Pancreas (tissue), 10 donors: ENCODE measurements at regions not wholly inside any gene's neighbourhood (a gene's known extent, or its start where the extent isn't known, plus 50 kb on each side); places are given as distances from the start of the nearest gene placed in this dataset.

Source experiments
- ATAC-seq, 4 donors: fragments of 200-7000 bp; cut with Tn5 transposase; one replicate each; pipeline versions ENCODE4 v1.8.0 to v1.9.1; 2020; ENCODE audit warnings: mild to moderate bottlenecking in 4 of 4, moderate library complexity in 4 of 4
- DNase-seq, 6 donors: peaks; one replicate each; pipeline ENCODE4 v3.0.0-alpha.2; 2020
- FAIRE-seq: peaks from 2 replicates; lab custom pipeline; 2012; peaks lifted over from hg19 to GRCh38; lab: Jason Lieb, UNC
- H3K27ac ChIP-seq, 4 donors: fragments of 200-600 bp; sonication (generic); 1 replicate in 3 of 4; 2 replicates in 1 of 4; pipeline versions ENCODE4 v1.5.0 to v1.8.0; 2020
- H3K27me3 ChIP-seq, 4 donors: fragments of 200-600 bp; one replicate each; pipeline ENCODE4 v1.8.0; 2021
- H3K36me3 ChIP-seq, 3 donors: fragments of 200-600 bp; sonication (generic) in 1 of 3; one replicate each; pipeline versions ENCODE4 v1.5.0 to v1.8.0; 2020 to 2021
- H3K4me1 ChIP-seq, 3 donors: fragments of 200-600 bp; one replicate each; pipeline ENCODE4 v1.8.0; 2021
- H3K4me3 ChIP-seq, 4 donors: fragments of 200-600 bp; sonication (generic) in 2 of 4; one replicate each; pipeline versions ENCODE4 v1.5.0 to v1.8.0; 2020 to 2021
- H3K9me3 ChIP-seq, 4 donors: fragments of 200-600 bp; one replicate each; pipeline ENCODE4 v1.8.0; 2021
- WGBS, 2 donors: extraction: QIAGEN DNeasy Blood & Tissue Kit; methylation state at CpG; one replicate each; pipeline ENCODE4 v1.1.7; 2013; 5-methylcytosine and 5-hydroxymethylcytosine counted together
- intact Hi-C, 3 donors: fragments of 100-400 bp; cut with DNase I; formaldehyde crosslinking; loops; one replicate each; pipeline versions ENCODE4 v1.11.1 to v1.14.2; 2022
- TF ChIP-seq, protein P1 (sequence below), 4 donors: fragments of 200-600 bp; sonication (generic) in 3 of 4; IDR thresholded peaks; one replicate each; pipeline versions ENCODE4 v1.5.0 to v1.8.0; 2021; ENCODE audit warnings: antibody characterized with exemption in 4 of 4
- donor health status: healthy with polysubstance abuse.
- donor health status: DM: no; HTN: no; CAD: no; lungs with moderate emphysema.
- donor health status: DM: no; HTN: no; CAD: no.
- donor health status: control.
- donor health status: control.
- donor health status: Bipolar disorder and iron deficiency.
- donor health status: DM: yes; HTN: yes; CAD: no.
- donor health status: DM: no; HTN: no; CAD: no.
- donor health status: DM: no; HTN: no; CAD: no.
- donor health status: DM: yes; HTN: yes; CAD: no.

DNA sequence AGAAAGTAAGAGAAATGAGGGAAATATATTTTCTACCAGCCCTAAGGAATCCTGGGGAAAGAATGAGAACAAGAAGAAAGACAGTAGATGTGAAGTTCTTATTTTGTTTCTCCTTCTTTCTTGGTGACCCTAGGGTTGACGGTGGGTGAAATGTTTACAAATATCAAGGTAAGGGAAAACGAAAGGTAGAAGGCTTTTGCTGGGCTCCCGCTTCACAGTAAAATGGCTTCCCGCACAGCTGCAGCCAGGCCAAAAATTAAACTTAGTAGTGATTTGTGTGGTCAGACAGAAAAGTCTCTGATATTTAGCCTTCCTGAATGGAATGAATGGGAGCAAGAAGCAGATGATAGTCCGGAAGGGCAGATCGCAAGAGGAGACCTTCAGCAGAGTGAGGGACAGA, 99.1 kb upstream of the COL3A1 start:
- H3K4me1 ChIP-seq: peaks cover 0 to 8% (median 0%) of the 10 kb centered on the region in 3 donors
- no peaks in the 10 kb centered on the region for H3K9me3 ChIP-seq
- DNase-seq (no peak), FAIRE-seq (no peak), ATAC-seq (no peak)
- H3K27ac ChIP-seq: no peak overlapping the region
- intact Hi-C loops: no loop called here
- H3K36me3 ChIP-seq: no peaks in the 10 kb centered on the region
- WGBS, 2 donors: 91 to 95% methylated on average over 6 of the region's 6 CpGs
- TF ChIP-seq, protein P1, sequence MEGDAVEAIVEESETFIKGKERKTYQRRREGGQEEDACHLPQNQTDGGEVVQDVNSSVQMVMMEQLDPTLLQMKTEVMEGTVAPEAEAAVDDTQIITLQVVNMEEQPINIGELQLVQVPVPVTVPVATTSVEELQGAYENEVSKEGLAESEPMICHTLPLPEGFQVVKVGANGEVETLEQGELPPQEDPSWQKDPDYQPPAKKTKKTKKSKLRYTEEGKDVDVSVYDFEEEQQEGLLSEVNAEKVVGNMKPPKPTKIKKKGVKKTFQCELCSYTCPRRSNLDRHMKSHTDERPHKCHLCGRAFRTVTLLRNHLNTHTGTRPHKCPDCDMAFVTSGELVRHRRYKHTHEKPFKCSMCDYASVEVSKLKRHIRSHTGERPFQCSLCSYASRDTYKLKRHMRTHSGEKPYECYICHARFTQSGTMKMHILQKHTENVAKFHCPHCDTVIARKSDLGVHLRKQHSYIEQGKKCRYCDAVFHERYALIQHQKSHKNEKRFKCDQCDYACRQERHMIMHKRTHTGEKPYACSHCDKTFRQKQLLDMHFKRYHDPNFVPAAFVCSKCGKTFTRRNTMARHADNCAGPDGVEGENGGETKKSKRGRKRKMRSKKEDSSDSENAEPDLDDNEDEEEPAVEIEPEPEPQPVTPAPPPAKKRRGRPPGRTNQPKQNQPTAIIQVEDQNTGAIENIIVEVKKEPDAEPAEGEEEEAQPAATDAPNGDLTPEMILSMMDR (IDR thresholded peaks at IDR 0.05): no peak
- H3K27me3 ChIP-seq: no peaks in the 10 kb centered on the region
- H3K4me3 ChIP-seq: no peak overlapping the region

DNA sequence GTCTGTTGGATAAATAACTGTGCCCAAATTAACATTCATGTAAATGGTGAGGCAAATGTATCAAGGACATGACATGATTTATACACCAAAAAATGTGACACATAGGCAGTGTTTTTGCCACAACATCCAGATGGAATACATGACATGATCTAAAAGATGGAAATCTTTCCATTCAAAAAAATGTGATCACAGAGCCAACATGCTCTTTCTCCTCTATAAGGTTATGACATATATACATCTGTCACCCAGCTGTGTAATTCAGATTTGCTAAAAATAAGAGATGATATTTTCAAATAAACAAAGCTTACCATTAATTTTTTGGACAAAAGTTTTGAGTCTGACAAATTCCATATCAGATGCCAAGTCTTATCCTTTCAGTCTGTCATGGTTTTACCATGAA, 95.5 kb upstream of the COL3A1 start:
- no peaks in the 10 kb centered on the region for H3K9me3 ChIP-seq
- TF ChIP-seq, protein P1 (IDR thresholded peaks at IDR 0.05): no peak
- no peak for FAIRE-seq
- intact Hi-C loops: no loop called here
- H3K27me3 ChIP-seq: no peaks in the 10 kb centered on the region
- no peak overlapping the region for H3K4me3 ChIP-seq
- H3K4me1 ChIP-seq: no peaks in the 10 kb centered on the region
- H3K27ac ChIP-seq: no peak overlapping the region
- no peaks in the 10 kb centered on the region for H3K36me3 ChIP-seq
- no peak for ATAC-seq
- DNase-seq: no peak

DNA sequence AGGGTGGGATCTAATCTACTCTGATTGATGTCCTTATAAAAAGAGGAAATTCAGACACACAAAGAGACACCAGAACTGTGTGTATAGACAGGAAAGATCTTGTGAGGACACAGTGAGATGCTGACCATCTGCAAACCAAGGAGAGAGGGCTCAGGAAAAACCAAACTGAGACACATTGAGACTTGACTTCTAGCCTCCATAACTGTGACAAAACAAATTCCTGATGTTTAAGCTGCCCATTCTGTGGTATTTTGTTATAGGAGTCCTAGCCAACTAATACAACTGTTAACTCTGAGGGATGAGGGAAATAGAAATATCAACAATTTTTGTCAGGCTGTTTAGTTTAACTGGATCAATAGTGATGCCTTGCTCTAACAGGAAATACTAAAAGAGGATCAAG, 93.4 kb upstream of the COL3A1 start:
- intact Hi-C loops: no loop called here
- no peak overlapping the region for H3K27ac ChIP-seq
- no peak for FAIRE-seq
- no peak for ATAC-seq
- TF ChIP-seq, protein P1 (IDR thresholded peaks at IDR 0.05): no peak
- H3K4me3 ChIP-seq: no peak overlapping the region
- DNase-seq: no peak
- no peaks in the 10 kb centered on the region for H3K27me3 ChIP-seq
- no peaks in the 10 kb centered on the region for H3K9me3 ChIP-seq
- no peaks in the 10 kb centered on the region for H3K36me3 ChIP-seq
- H3K4me1 ChIP-seq: no peaks in the 10 kb centered on the region

DNA sequence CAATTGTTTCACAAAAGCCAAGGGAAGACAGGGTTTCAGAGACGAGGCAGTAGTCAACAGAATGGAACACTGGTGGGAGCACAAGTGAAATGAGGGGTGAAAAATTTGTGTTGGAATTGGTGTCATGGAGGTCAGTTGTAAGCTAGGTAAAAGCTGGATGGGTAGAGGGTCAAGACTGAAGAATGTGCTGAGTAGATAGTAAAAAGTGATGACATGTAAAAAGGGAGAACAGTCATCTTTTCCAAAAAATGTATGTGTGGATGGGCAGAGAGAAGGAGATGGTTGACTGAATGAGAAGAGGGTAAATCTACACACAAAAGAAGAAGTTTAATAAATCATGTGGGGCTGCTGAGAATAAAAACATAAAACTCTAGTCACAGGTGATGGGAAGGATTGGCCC, 92.7 kb upstream of the COL3A1 start:
- FAIRE-seq (no peak), DNase-seq (no peak), ATAC-seq (no peak)
- WGBS, 2 donors: 56 to 71% methylated on average over 1 of the region's 1 CpG
- Histone ChIP-seq H3K4me3 (no peak overlapping the region), H3K27ac (no peak overlapping the region), H3K9me3 (no peaks in the 10 kb centered on the region), H3K27me3 (no peaks in the 10 kb centered on the region), H3K36me3 (no peaks in the 10 kb centered on the region), H3K4me1 (no peaks in the 10 kb centered on the region)
- intact Hi-C loops: no loop called here
- TF ChIP-seq, protein P1 (IDR thresholded peaks at IDR 0.05): no peak

- Histone ChIP-seq H3K36me3 (no peaks in the 10 kb centered on the region), H3K27ac (no peak overlapping the region), H3K4me3 (no peak overlapping the region), H3K4me1 (no peaks in the 10 kb centered on the region), H3K27me3 (no peaks in the 10 kb centered on the region), H3K9me3 (no peaks in the 10 kb centered on the region)
- ATAC-seq: no peak
- TF ChIP-seq, protein P1 (IDR thresholded peaks at IDR 0.05): no peak
- intact Hi-C loops: no loop called here
- WGBS, 2 donors: 81 to 92% methylated on average over 1 of the region's 1 CpG
- FAIRE-seq: no peak
- no peak for DNase-seq
Observed at GRCh38 chr2:188884046-188884445, 90.1 kb upstream of the COL3A1 start.
